ENCODE measurements at regions not wholly inside any gene's neighbourhood (a gene's known extent, or its start where the extent isn't known, plus 50 kb on each side); places are given as distances from the start of the nearest gene placed in this dataset.

- TF ChIP-seq CTCF (IDR thresholded peaks at IDR 0.05) (no peak), POLR2A (IDR thresholded peaks at IDR 0.05) (no peak)
Measured at GRCh38 chr1:214989341-214989740, 93.2 kb upstream of the KCNK2 start.

Data from heart left ventricle (tissue), 13 donors.